Gastroesophageal sphincter (tissue), 4 donors: ENCODE measurements at regions not wholly inside any gene's neighbourhood (a gene's known extent, or its start where the extent isn't known, plus 50 kb on each side); places are given as distances from the start of the nearest gene placed in this dataset.

Experiments used
- ATAC-seq: fragments of 150-250 bp; one replicate; pipeline ENCODE4 v1.9.1; 2016; ENCODE audit warnings: mild to moderate bottlenecking, moderate library complexity
- H3K27ac ChIP-seq, 4 donors: fragments of 200-600 bp; sonication (generic) in 3 of 4; 1 replicate in 3 of 4; 2 replicates in 1 of 4; pipeline ENCODE4 v1.5.1; 2016 to 2019
- H3K27me3 ChIP-seq: fragments of 200-600 bp; sonication (generic); one replicate; pipeline ENCODE4 v1.5.1; 2019
- H3K36me3 ChIP-seq, 2 donors: fragments of 200-600 bp; sonication (generic); one replicate each; pipeline ENCODE4 v1.5.1; 2019; ENCODE audit warnings: control low read depth in 1 of 2
- H3K4me1 ChIP-seq, 3 donors: fragments of 200-600 bp; sonication (generic); 1 replicate in 2 of 3; 2 replicates in 1 of 3; pipeline ENCODE4 v1.5.1; 2016 to 2019; ENCODE audit warnings: control low read depth in 2 of 3
- H3K4me3 ChIP-seq, 2 donors: fragments of 200-600 bp; sonication (generic); one replicate each; pipeline ENCODE4 v1.5.1; 2019; ENCODE audit warnings: mild to moderate bottlenecking in 1 of 2, moderate library complexity in 1 of 2
- H3K9me3 ChIP-seq, 3 donors: fragments of 200-600 bp; sonication (generic); one replicate each; pipeline ENCODE4 v1.5.1; 2017 to 2019; ENCODE audit warnings: control low read depth in 2 of 3
- EP300 ChIP-seq: sonication (generic); formaldehyde crosslinking; IDR thresholded peaks from one replicate; pipeline ENCODE4 v1.6.1; 2017; ENCODE audit warnings: antibody characterized with exemption, mild to moderate bottlenecking
- POLR2A ChIP-seq, 2 donors: fragments of 450-650 bp; IDR thresholded peaks; one replicate each; pipeline ENCODE4 v1.6.1; 2017; ENCODE audit warnings: antibody characterized with exemption in 2 of 2, mild to moderate bottlenecking in 2 of 2, moderate library complexity in 1 of 2
- POLR2AphosphoS5 ChIP-seq: sonication (generic); formaldehyde crosslinking; IDR thresholded peaks from one replicate; pipeline ENCODE4 v1.6.1; 2017; ENCODE audit warnings: antibody characterized with exemption
- WGBS, 2 donors: methylation state at CpG; one replicate each; pipeline ENCODE4 v1.1.5; 2018; ENCODE audit warnings: low coverage in 1 of 2; 5-methylcytosine and 5-hydroxymethylcytosine counted together
- TF ChIP-seq, protein P1 (sequence below), 4 experiments: fragments of 200-600 bp in 2 of 4; fragments of 450-650 bp in 2 of 4; sonication (generic) in 1 of 4; IDR thresholded peaks; one replicate each; pipeline ENCODE4 v1.5.1; 2017 to 2019; ENCODE audit warnings: antibody characterized with exemption in 4 of 4, mild to moderate bottlenecking in 2 of 4, moderate library complexity in 2 of 4

- H3K4me3 ChIP-seq: peak overlapping the region; percentile 43 to 64
- peak; percentile 72 for ATAC-seq
- H3K36me3 ChIP-seq: no peaks in the 10 kb centered on the region
- peaks cover 0 to 17% (median 0%) of the 10 kb centered on the region in 3 donors for H3K4me1 ChIP-seq
- WGBS, 2 donors: 13 to 23% methylated on average over 5 to 6 of the region's 6 CpGs
- peaks cover 13% of the 10 kb centered on the region for H3K27me3 ChIP-seq
- no peaks in the 10 kb centered on the region for H3K9me3 ChIP-seq
- H3K27ac ChIP-seq: peak overlapping the region in 1 of 4 donors; percentile 9
- TF ChIP-seq POLR2AphosphoS5: peak; percentile 18
- TF ChIP-seq, protein P1, sequence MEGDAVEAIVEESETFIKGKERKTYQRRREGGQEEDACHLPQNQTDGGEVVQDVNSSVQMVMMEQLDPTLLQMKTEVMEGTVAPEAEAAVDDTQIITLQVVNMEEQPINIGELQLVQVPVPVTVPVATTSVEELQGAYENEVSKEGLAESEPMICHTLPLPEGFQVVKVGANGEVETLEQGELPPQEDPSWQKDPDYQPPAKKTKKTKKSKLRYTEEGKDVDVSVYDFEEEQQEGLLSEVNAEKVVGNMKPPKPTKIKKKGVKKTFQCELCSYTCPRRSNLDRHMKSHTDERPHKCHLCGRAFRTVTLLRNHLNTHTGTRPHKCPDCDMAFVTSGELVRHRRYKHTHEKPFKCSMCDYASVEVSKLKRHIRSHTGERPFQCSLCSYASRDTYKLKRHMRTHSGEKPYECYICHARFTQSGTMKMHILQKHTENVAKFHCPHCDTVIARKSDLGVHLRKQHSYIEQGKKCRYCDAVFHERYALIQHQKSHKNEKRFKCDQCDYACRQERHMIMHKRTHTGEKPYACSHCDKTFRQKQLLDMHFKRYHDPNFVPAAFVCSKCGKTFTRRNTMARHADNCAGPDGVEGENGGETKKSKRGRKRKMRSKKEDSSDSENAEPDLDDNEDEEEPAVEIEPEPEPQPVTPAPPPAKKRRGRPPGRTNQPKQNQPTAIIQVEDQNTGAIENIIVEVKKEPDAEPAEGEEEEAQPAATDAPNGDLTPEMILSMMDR (IDR thresholded peaks at IDR 0.05): no peak
- no peak for TF ChIP-seq EP300
- TF ChIP-seq POLR2A (IDR thresholded peaks at IDR 0.05): no peak
These were observed 1183.7 kb upstream of the TMEM132C start for GRCh38 chr12:127083008-127083949.

- no peaks in the 10 kb centered on the region for H3K4me1 ChIP-seq
- no peak overlapping the region for H3K4me3 ChIP-seq
- no peak overlapping the region for H3K27ac ChIP-seq
- no peaks in the 10 kb centered on the region for H3K9me3 ChIP-seq
- TF ChIP-seq POLR2AphosphoS5 (no peak), EP300 (no peak), POLR2A (IDR thresholded peaks at IDR 0.05) (no peak)
- TF ChIP-seq, protein P1 (IDR thresholded peaks at IDR 0.05): no peak
- WGBS, 2 donors: 29% methylated on average over 1 of the region's 1 CpG; no CpG with 5 or more reads in 1 of the 2 donors
- no peaks in the 10 kb centered on the region for H3K36me3 ChIP-seq
- no peaks in the 10 kb centered on the region for H3K27me3 ChIP-seq
- ATAC-seq: no peak
These were observed 1165.9 kb upstream of the TMEM132C start for GRCh38 chr12:127101076-127101475.

GRCh38 chr12:127106041-127106440 lies 1160.9 kb upstream of the TMEM132C start:
- Histone ChIP-seq H3K27ac (no peak overlapping the region), H3K36me3 (no peaks in the 10 kb centered on the region), H3K4me3 (no peak overlapping the region), H3K4me1 (no peaks in the 10 kb centered on the region), H3K27me3 (peaks cover 11% of the 10 kb centered on the region), H3K9me3 (no peaks in the 10 kb centered on the region)
- TF ChIP-seq POLR2AphosphoS5 (no peak), EP300 (no peak), POLR2A (IDR thresholded peaks at IDR 0.05) (no peak)
- TF ChIP-seq, protein P1 (IDR thresholded peaks at IDR 0.05): no peak
- ATAC-seq: no peak
- 87 to 90% methylated on average over 3 of the region's 3 CpGs for WGBS, 2 donors

DNA sequence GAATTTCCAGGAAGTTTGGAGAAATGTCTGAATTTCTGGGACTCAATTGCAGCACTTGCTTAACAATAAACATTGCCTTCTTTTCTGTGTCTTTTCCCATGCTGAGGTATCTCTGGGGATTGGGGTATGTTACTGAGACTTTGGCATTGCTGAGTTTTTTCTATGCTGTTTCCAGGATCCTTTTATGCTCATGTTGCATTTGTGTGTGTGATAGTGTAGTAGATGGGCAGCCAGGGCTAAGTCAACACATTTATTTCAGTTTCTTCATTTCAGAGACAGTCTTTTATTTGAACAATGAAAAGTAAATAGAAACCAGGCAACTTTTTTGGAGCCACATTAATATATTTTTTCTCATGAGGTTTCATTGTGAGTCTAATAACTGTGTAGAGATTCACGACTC lies 1160.3 kb upstream of the TMEM132C start:
- Histone ChIP-seq H3K27me3 (peaks cover 11% of the 10 kb centered on the region), H3K9me3 (no peaks in the 10 kb centered on the region), H3K27ac (no peak overlapping the region), H3K4me3 (no peak overlapping the region), H3K4me1 (no peaks in the 10 kb centered on the region), H3K36me3 (no peaks in the 10 kb centered on the region)
- TF ChIP-seq, protein P1 (IDR thresholded peaks at IDR 0.05): no peak
- no peak for TF ChIP-seq EP300
- TF ChIP-seq POLR2AphosphoS5: no peak
- TF ChIP-seq POLR2A (IDR thresholded peaks at IDR 0.05): no peak
- WGBS, 2 donors: 50 to 67% methylated on average over 1 of the region's 1 CpG
- no peak for ATAC-seq

GRCh38 chr12:127107744-127108143 lies 1159.2 kb upstream of the TMEM132C start:
- no peak overlapping the region for H3K27ac ChIP-seq
- ATAC-seq: no peak
- no peaks in the 10 kb centered on the region for H3K9me3 ChIP-seq
- WGBS, 2 donors: 50 to 69% methylated on average over 2 to 3 of the region's 3 CpGs
- no peaks in the 10 kb centered on the region for H3K4me1 ChIP-seq
- H3K36me3 ChIP-seq: no peaks in the 10 kb centered on the region
- H3K27me3 ChIP-seq: peaks cover 11% of the 10 kb centered on the region
- H3K4me3 ChIP-seq: no peak overlapping the region
- TF ChIP-seq EP300: no peak
- TF ChIP-seq, protein P1 (IDR thresholded peaks at IDR 0.05): no peak
